Activated CD4-positive, alpha-beta T cell treated with anti-CD3 and anti-CD28 coated beads, Interleukin-2, amount 10 ng/mL, durations not matched to agents 24 days and 14 days (primary cell): ENCODE measurements at regions not wholly inside any gene's neighbourhood (a gene's known extent, or its start where the extent isn't known, plus 50 kb on each side); places are given as distances from the start of the nearest gene placed in this dataset.

ENCODE experiments used
- DNase-seq: peaks from one replicate; pipeline ENCODE4 v3.0.0; 2022
- H3K27ac Mint-ChIP-seq: one replicate; pipeline ENCODE4 v1.8.0; 2022; ENCODE audit warnings: mild to moderate bottlenecking, mixed read lengths
- H3K27me3 Mint-ChIP-seq: one replicate; pipeline ENCODE4 v1.8.0; 2022; ENCODE audit warnings: mixed read lengths
- H3K36me3 Mint-ChIP-seq: one replicate; pipeline ENCODE4 v1.8.0; 2022; ENCODE audit warnings: low read depth, mild to moderate bottlenecking, mixed read lengths
- H3K4me1 Mint-ChIP-seq: one replicate; pipeline ENCODE4 v1.8.0; 2021; ENCODE audit warnings: mixed read lengths
- H3K4me3 Mint-ChIP-seq: one replicate; pipeline ENCODE4 v1.8.0; 2022; ENCODE audit warnings: mild to moderate bottlenecking, moderate library complexity, mixed read lengths
- H3K9me3 Mint-ChIP-seq: one replicate; pipeline ENCODE4 v1.8.0; 2021; ENCODE audit warnings: mixed read lengths
- intact Hi-C: fragments of 100-400 bp; cut with micrococcal nuclease; formaldehyde crosslinking; loops from one replicate; pipeline ENCODE4 v1.15.1; 2023

DNA sequence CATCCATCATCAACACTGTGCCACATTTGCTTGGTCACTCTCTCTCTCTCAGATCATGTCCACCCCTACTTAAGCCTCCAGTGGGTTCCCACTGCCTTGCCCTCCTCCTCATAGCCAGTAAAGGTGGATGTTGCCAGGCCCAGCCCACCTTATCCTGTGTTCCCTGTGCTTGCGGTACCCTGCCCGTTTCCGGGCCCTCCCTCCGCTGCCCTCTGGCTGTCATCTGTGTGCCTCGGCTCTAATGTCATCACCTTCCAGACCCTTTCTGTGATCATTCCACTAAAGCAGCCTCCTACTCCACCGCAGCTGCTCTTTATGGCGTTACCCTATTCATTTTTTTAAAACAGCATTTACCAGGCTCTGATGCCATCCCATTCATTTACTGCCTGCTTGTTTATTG, 305.7 kb upstream of the SKOR2 start:
- no peak overlapping the region for H3K27ac Mint-ChIP-seq
- H3K4me3 Mint-ChIP-seq: no peak overlapping the region
- no peaks in the 10 kb centered on the region for H3K36me3 Mint-ChIP-seq
- intact Hi-C loops: no loop called here
- no peaks in the 10 kb centered on the region for H3K9me3 Mint-ChIP-seq
- peaks cover 3% of the 10 kb centered on the region for H3K4me1 Mint-ChIP-seq
- DNase-seq: no peak
- H3K27me3 Mint-ChIP-seq: peaks cover 14% of the 10 kb centered on the region

DNA sequence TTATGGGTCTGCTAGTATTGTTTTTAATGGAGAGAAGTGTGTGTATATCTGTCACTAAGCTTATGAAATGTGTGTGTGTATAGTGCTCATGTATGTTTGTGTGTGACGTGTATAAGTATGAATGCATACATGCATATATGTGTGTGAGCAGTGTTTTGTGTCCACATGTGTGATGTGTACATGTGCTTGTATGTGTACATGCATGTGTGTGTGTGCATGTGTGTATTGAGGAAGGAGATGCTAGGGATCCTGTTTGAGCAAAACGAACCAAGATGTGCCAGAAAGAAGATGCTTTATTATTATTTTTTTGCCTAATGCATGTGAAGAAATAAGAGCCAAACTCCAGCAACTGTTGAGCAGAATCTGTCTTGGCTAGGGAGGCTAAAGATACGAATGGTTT, 301.3 kb upstream of the SKOR2 start:
- no peak overlapping the region for H3K27ac Mint-ChIP-seq
- H3K36me3 Mint-ChIP-seq: no peaks in the 10 kb centered on the region
- H3K27me3 Mint-ChIP-seq: no peaks in the 10 kb centered on the region
- H3K4me3 Mint-ChIP-seq: no peak overlapping the region
- intact Hi-C loops: no loop called here
- no peaks in the 10 kb centered on the region for H3K4me1 Mint-ChIP-seq
- no peak for DNase-seq
- H3K9me3 Mint-ChIP-seq: no peaks in the 10 kb centered on the region

DNA sequence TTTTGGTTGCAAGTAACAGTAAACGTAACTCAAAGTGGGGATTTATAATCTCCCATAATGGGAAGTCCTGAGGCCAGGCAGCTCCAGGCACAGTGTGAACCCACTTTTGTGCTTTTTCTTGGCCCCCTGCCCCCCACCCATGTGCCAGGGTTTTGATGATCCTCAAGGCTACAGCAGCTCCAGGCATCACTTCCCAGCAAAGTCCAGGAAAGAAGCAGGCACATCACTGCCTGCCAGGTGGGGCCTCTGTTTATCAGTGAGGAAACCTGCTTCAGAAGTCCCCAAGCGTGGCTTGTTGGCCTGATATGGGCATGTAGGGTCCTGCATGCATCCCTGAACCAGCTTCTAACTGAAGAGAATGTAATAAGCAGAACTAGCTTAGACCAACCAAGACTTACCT, 299.2 kb upstream of the SKOR2 start:
- Mint-ChIP-seq H3K27ac (no peak overlapping the region), H3K9me3 (no peaks in the 10 kb centered on the region), H3K36me3 (no peaks in the 10 kb centered on the region), H3K27me3 (no peaks in the 10 kb centered on the region), H3K4me3 (no peak overlapping the region), H3K4me1 (no peaks in the 10 kb centered on the region)
- no peak for DNase-seq
- intact Hi-C loops: no loop called here

DNA sequence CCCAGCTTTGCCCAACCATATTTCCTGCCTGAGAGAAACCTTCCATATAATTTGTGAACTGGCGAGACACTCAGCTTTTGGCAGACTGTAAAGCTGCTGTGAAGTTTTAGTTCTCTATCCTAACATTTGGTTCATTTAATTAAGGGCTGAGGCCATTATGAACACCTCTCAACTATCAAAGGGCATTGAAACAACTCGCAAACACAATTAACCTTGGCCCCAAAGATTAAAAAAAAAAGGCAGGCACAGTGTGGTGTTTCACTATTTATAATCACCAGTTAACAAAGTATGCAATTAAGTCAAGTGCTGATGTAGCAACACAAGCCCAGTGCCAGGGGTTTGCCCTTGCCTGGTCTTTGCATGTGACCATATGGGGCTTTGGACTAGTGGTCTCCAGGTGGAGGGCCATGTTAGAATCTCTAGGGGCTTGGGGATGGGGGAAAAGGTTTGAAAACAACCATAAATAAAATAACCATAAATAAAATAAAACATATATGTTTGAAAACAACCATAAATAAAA, 297.6 kb upstream of the SKOR2 start:
- intact Hi-C loops: no loop called here
- no peaks in the 10 kb centered on the region for H3K27me3 Mint-ChIP-seq
- H3K4me3 Mint-ChIP-seq: no peak overlapping the region
- H3K36me3 Mint-ChIP-seq: no peaks in the 10 kb centered on the region
- no peak overlapping the region for H3K27ac Mint-ChIP-seq
- DNase-seq: no peak
- H3K9me3 Mint-ChIP-seq: no peaks in the 10 kb centered on the region
- no peaks in the 10 kb centered on the region for H3K4me1 Mint-ChIP-seq

DNA sequence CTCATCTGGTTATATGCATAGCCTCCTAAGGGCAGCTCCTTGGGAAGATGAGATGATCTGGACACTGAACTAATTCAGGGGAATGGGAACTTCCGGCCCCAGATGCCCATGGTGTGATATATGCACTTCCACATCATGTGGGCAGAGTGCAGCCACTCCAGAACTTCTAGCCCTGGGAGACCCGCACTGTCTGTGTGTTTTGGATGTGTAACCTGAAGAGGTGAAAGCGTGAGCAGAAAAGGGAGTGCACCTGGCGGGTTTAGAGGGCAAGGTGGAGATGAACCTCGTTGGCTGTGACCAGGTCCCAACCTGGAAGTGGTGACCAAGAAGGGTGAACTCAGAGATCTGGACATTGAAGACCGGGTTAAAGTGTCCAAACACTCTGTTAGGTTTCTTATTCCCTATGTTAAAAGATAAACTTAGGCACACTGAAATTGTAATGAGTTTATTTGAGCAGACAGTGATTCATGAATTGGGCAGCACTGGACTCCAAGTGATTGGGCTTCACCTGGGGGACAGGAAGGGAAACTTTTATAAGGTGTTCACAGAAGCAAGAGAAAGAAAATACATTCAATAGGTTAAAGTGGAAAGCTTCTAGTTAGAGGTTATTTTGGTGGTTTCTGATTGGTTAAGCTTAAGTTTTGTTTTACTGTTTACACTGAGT, 296.2 kb upstream of the SKOR2 start:
- Mint-ChIP-seq H3K9me3 (no peaks in the 10 kb centered on the region), H3K4me1 (no peaks in the 10 kb centered on the region), H3K27ac (no peak overlapping the region), H3K27me3 (no peaks in the 10 kb centered on the region), H3K36me3 (no peaks in the 10 kb centered on the region), H3K4me3 (no peak overlapping the region)
- DNase-seq: no peak
- intact Hi-C loops: no loop called here

DNA sequence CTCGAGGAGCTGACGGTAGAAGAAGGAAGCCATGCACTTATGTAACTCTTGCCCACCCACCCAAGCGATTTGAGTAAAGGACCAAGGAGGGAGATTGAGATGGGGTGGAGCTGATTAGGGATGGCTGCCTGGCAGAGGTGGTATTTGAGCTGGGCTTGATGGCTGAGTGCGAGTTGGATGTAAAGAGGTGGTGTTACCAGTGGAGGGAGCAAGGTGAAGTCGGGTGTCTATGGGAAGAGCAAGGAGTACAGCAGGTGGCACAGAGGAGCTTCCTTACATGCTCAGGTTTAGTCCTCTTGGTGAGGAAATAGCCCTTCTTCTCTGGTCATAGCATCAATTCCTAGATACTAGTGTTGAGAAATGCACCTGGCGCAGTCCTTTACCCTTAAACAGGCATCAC, 294.2 kb upstream of the SKOR2 start:
- H3K4me1 Mint-ChIP-seq: no peaks in the 10 kb centered on the region
- no peaks in the 10 kb centered on the region for H3K27me3 Mint-ChIP-seq
- intact Hi-C loops: no loop called here
- no peak overlapping the region for H3K4me3 Mint-ChIP-seq
- no peaks in the 10 kb centered on the region for H3K9me3 Mint-ChIP-seq
- no peak overlapping the region for H3K27ac Mint-ChIP-seq
- no peaks in the 10 kb centered on the region for H3K36me3 Mint-ChIP-seq
- no peak for DNase-seq

DNA sequence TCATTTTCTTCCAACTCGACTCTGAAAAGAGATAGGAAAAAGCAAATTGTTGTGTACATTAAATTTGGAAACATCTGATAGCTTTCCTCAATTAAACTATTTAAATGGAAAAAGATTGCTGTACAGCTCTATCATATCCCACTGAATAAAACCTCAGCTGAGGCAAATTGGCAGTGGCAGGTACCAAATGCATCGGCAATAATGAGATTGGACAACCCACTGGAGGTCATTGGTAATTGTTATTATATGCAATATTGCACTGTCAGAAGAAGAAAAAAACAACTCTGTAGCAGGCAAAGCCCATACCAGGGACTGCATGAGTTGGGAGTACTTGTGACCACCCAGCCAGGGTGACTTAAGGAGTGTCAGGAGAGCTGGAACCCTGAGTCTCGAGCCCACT, 291.6 kb upstream of the SKOR2 start:
- Mint-ChIP-seq H3K27me3 (no peaks in the 10 kb centered on the region), H3K4me3 (no peak overlapping the region), H3K4me1 (no peaks in the 10 kb centered on the region), H3K9me3 (peaks cover 3% of the 10 kb centered on the region), H3K27ac (no peak overlapping the region), H3K36me3 (no peaks in the 10 kb centered on the region)
- intact Hi-C loops: no loop called here
- DNase-seq: no peak

DNA sequence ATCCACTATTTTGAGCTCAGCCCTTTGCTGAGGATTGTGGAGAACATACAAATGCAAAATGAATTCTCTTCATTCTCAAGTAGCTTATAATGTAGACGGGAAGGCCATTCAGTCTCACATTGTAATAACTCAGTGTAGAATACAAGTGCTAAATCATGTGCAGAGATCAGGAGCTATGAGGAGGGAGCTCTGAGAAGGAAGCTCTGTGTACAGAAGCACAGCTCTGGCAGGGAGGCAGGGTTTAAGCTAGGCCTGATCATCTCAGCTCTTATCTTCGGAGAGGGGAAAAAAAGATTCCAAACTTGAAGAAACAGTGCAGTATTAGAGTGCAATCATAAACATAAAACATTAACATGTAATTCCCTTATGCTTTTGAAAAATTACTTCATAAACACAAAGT, 291.1 kb upstream of the SKOR2 start:
- intact Hi-C loops: no loop called here
- Mint-ChIP-seq H3K27ac (no peak overlapping the region), H3K4me1 (no peaks in the 10 kb centered on the region), H3K27me3 (no peaks in the 10 kb centered on the region), H3K9me3 (peaks cover 3% of the 10 kb centered on the region), H3K4me3 (no peak overlapping the region), H3K36me3 (no peaks in the 10 kb centered on the region)
- no peak for DNase-seq

DNA sequence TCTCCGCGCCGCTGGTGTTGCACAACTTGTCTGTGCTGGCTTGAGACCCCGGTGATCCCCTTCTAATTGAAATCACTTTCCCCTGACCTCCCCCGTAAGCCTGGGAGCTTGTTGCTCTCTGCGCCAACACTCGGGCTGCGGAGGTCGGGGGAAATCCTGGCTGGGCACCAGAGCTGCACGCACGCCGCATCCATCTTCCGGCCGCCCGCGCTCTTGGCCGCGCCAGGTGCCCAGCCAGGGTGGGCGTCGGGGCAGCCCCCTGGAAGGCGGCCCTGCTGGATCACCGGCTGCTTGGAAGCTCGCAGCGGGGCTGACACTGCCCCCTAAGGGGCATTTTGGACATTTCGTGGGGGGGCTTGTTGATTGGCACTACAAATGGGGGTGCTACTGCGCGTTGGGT, 280.3 kb upstream of the SKOR2 start:
- no peaks in the 10 kb centered on the region for H3K36me3 Mint-ChIP-seq
- no peak overlapping the region for H3K4me3 Mint-ChIP-seq
- intact Hi-C loops: no loop called here
- peaks cover 22% of the 10 kb centered on the region for H3K27me3 Mint-ChIP-seq
- no peak for DNase-seq
- no peaks in the 10 kb centered on the region for H3K9me3 Mint-ChIP-seq
- H3K4me1 Mint-ChIP-seq: no peaks in the 10 kb centered on the region
- H3K27ac Mint-ChIP-seq: no peak overlapping the region

DNA sequence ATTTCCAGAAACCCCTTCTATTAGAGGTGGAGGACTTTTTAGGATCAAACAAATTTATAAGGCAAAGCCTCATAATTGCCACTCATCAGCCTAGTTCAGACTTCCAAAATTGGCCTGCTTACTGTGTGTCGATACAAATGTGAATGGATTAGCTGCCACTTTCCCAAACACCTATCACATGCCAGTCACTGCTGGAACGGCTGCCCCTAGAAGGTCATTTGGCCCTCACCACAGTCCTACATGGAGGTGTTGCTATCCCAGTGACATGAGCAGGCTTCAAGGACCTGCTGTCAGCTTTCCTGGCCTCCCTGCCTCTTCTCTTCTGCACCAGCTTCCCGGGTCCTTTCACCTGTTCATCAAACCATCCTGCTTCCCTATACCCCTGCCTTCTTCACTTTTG, 279.2 kb upstream of the SKOR2 start:
- Mint-ChIP-seq H3K4me3 (no peak overlapping the region), H3K4me1 (no peaks in the 10 kb centered on the region)

DNA sequence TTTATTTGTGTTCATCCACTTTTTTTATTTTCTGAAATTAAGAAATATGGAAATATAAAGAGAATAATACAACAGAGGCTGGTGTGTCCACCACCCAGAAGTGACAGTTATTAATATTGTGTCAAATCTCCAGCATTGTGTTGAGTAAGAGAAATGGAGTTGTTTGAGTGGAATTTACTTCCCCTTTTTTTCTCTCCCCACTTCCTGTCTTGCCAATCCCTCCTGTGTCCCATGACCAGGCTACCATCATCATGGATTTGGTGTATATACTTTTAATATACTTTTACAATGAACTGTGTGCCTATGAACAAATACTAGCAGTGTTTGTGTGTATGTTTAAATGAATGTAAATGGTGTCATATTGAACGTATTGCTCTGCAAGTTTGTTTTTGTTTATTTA, 276.9 kb upstream of the SKOR2 start:
- intact Hi-C loops: no loop called here
- Mint-ChIP-seq H3K9me3 (no peaks in the 10 kb centered on the region), H3K36me3 (no peaks in the 10 kb centered on the region), H3K4me3 (no peak overlapping the region), H3K27ac (no peak overlapping the region), H3K27me3 (peaks cover 28% of the 10 kb centered on the region), H3K4me1 (no peaks in the 10 kb centered on the region)
- DNase-seq: no peak

More for the DNA sequence above, 279.2 kb upstream of the SKOR2 start:
- Mint-ChIP-seq H3K27ac (no peak overlapping the region), H3K36me3 (no peaks in the 10 kb centered on the region), H3K9me3 (no peaks in the 10 kb centered on the region), H3K27me3 (peaks cover 21% of the 10 kb centered on the region)
- no peak for DNase-seq
- intact Hi-C loops: no loop called here

DNA sequence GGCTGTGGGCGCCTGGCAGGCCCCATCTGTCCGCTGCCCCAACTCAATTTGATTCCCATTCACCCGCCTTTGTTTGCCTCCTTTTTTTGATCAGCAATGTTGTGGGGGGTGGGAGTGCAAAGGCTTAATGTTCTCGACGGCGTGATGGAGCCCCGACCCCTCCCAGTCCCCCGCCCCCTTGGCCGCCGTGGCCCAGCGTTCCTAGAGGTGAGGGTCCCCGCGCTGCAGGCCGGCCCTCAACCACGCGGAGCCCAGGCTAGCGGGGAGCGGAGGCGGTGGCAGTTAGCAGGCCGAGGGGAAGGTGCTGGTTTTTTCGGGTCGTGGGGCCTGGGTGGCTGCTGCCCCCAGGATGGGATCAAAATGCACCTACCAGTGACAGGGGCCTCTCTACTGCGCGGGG, 274.7 kb upstream of the SKOR2 start:
- intact Hi-C loops: no loop called here
- H3K27me3 Mint-ChIP-seq: peaks cover 19% of the 10 kb centered on the region
- no peaks in the 10 kb centered on the region for H3K36me3 Mint-ChIP-seq
- H3K27ac Mint-ChIP-seq: no peak overlapping the region
- no peaks in the 10 kb centered on the region for H3K9me3 Mint-ChIP-seq
- no peak for DNase-seq
- H3K4me1 Mint-ChIP-seq: no peaks in the 10 kb centered on the region
- no peak overlapping the region for H3K4me3 Mint-ChIP-seq

DNA sequence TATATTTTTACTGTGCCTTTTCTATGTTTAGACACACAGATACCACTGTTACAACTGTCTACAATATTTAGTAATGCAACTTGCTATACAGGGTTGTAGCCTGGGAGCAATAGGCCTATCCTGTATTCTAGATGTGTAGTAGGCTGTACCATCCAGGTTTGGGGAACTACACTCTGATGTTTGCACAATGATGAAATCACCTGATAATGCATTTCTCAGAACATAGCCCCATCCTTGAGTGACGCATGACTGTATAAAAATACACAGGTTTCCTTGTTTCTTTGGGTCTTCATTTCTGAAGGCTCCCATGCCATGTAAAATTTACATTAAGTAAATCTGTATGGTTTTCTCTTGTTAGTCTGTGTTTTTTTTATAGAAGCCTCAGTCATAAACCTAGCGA, 270.9 kb upstream of the SKOR2 start:
- no peaks in the 10 kb centered on the region for H3K36me3 Mint-ChIP-seq
- no peaks in the 10 kb centered on the region for H3K4me1 Mint-ChIP-seq
- no peaks in the 10 kb centered on the region for H3K9me3 Mint-ChIP-seq
- intact Hi-C loops: no loop called here
- H3K27me3 Mint-ChIP-seq: peaks cover 11% of the 10 kb centered on the region
- no peak overlapping the region for H3K4me3 Mint-ChIP-seq
- H3K27ac Mint-ChIP-seq: no peak overlapping the region
- DNase-seq: no peak

DNA sequence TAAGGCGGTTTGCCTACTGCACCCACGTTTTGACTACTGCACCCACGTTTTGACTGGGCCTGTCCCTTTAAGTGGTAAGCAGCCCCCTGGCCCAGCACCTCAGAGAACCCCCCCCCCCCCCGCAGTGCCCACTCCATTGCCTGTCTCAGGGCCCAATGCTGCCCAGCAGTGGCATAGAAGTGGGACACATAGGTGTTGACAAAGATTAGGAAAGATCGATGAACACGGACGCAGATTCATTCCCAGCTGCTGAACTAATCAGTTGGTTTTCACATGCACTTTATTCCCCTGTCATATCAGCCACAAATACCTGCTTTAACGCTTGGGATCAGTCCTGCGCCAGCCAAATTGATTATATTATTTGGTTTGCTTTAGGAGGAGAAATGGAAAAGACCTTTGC, 268.8 kb upstream of the SKOR2 start:
- no peak overlapping the region for H3K27ac Mint-ChIP-seq
- no peak for DNase-seq
- no peaks in the 10 kb centered on the region for H3K36me3 Mint-ChIP-seq
- intact Hi-C loops: no loop called here
- H3K9me3 Mint-ChIP-seq: no peaks in the 10 kb centered on the region
- H3K27me3 Mint-ChIP-seq: peaks cover 5% of the 10 kb centered on the region
- no peaks in the 10 kb centered on the region for H3K4me1 Mint-ChIP-seq
- no peak overlapping the region for H3K4me3 Mint-ChIP-seq

DNA sequence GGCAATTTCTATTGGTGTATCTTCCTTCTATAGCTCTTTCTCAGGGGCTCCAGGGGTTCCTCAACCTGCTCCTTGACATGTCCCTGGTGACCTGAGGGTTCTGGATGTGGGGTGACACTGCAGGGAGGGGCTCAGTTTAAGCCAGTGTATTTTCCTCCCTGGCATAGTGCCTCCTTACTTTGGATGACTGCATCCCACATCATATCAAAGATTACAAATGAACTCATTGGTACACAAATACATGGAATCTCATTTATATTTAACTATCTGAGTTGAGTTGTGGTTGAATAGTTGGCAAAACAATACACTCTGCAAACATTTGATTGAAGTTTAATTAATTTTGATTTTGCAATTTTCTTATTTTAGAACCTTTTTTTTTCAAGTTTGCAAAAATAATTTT, 268.2 kb upstream of the SKOR2 start:
- no peaks in the 10 kb centered on the region for H3K36me3 Mint-ChIP-seq
- peaks cover 3% of the 10 kb centered on the region for H3K27me3 Mint-ChIP-seq
- no peak overlapping the region for H3K4me3 Mint-ChIP-seq
- intact Hi-C loops: no loop called here
- H3K27ac Mint-ChIP-seq: no peak overlapping the region
- H3K4me1 Mint-ChIP-seq: no peaks in the 10 kb centered on the region
- H3K9me3 Mint-ChIP-seq: no peaks in the 10 kb centered on the region
- no peak for DNase-seq
